NCI-H2107 treated with DMSO at 0.1 percent for 48 hours (cell line): ENCODE measurements at regions not wholly inside any gene's neighbourhood (a gene's known extent, or its start where the extent isn't known, plus 50 kb on each side); places are given as distances from the start of the nearest gene placed in this dataset.
"Not testable (repeated sequence)": the region's sequence is repeated elsewhere in the genome, so short reads cannot be mapped to it uniquely, and the experiment has no call there.

Experiments
- DNase-seq: peaks from one replicate; lab custom pipeline; 2025; ENCODE audit not compliant: unreplicated experiment; lab: John Stamatoyannopoulos, UW

GRCh38 chr2:236820763-236821344, 251.2 kb downstream of the ACKR3 start:
- DNase-seq, result no peak

GRCh38 chr2:236823041-236823629, 253.5 kb downstream of the ACKR3 start:
- DNase-seq, result no peak

GRCh38 chr2:236823963-236824362, 254.3 kb downstream of the ACKR3 start:
- DNase-seq, result no peak

GRCh38 chr2:236824836-236825235, 255.2 kb downstream of the ACKR3 start:
- DNase-seq, result peak; percentile 61

GRCh38 chr2:236825989-236826510, 256.4 kb downstream of the ACKR3 start:
- DNase-seq, result no peak

- DNase-seq, result no peak
These were observed 257.1 kb downstream of the ACKR3 start for GRCh38 chr2:236826606-236827156.

- no peak for DNase-seq
These were observed 257.7 kb upstream of the COPS8 start for GRCh38 chr2:236827997-236828396.

GRCh38 chr2:236828820-236829219, 256.9 kb upstream of the COPS8 start:
- DNase-seq, result no peak

- DNase-seq, result no peak
These were observed 254.8 kb upstream of the COPS8 start for GRCh38 chr2:236830926-236831325.

- DNase-seq, result no peak
These were observed 254.0 kb upstream of the COPS8 start for GRCh38 chr2:236831698-236832097.

GRCh38 chr2:236833501-236834073, 252.1 kb upstream of the COPS8 start:
- DNase-seq, result no peak

GRCh38 chr2:236834284-236834683, 251.4 kb upstream of the COPS8 start:
- DNase-seq, result no peak

- no peak for DNase-seq
These were observed 250.2 kb upstream of the COPS8 start for GRCh38 chr2:236835307-236836024.

GRCh38 chr2:236836028-236836427, 249.7 kb upstream of the COPS8 start:
- DNase-seq, result not testable (repeated sequence)

- no peak for DNase-seq
These were observed 245.5 kb upstream of the COPS8 start for GRCh38 chr2:236840215-236840614.

- DNase-seq, result no peak
These were observed 244.8 kb upstream of the COPS8 start for GRCh38 chr2:236840857-236841256.

- DNase-seq, result no peak
These were observed 244.3 kb upstream of the COPS8 start for GRCh38 chr2:236841389-236841788.

GRCh38 chr2:236843161-236843968, 242.3 kb upstream of the COPS8 start:
- DNase-seq, result no peak

GRCh38 chr2:236844711-236845110, 241.0 kb upstream of the COPS8 start:
- no peak for DNase-seq

GRCh38 chr2:236847023-236847422, 238.7 kb upstream of the COPS8 start:
- DNase-seq, result no peak
